Endothelial cell of umbilical vein (primary cell): ENCODE measurements at regions not wholly inside any gene's neighbourhood (a gene's known extent, or its start where the extent isn't known, plus 50 kb on each side); places are given as distances from the start of the nearest gene placed in this dataset.
A peak's percentile ranks its signal among the peaks of the same experiment; 100 is the strongest.

ENCODE experiments used
- BruUV-seq: library from RNA; stranded (reverse); fragments of 400-500 nt; replicated peaks from 2 replicates; lab custom pipeline; 2021; lab: Mats Ljungman, UMichigan
- CTCF ChIA-PET: fragments of 300-600, 350-600 bp; sonication (Branson Sonifier 250); formaldehyde crosslinking; loops from one replicate; lab custom pipeline; 2021; ENCODE audit warnings: antibody characterized with exemption, inconsistent platforms; lab: Charles Lee
- POLR2A ChIA-PET: fragments of 300-600, 350-600 bp; sonication (Branson Sonifier 250); formaldehyde crosslinking; loops from one replicate; lab custom pipeline; 2021; ENCODE audit warnings: antibody characterized with exemption, inconsistent platforms; lab: Charles Lee
- DNase-seq: peaks from one replicate; pipeline ENCODE4 v3.0.0-alpha.2; 2011; ENCODE audit warnings: low read depth, low spot score
- FAIRE-seq: peaks from 2 replicates; lab custom pipeline; 2011; peaks lifted over from hg19 to GRCh38; lab: Jason Lieb, UNC
- H2AFZ ChIP-seq: 2 replicates; pipeline ENCODE4 v1.6.0; 2012; ENCODE audit warnings: low read depth, low read length, control low read depth, inconsistent platforms
- H3K27ac ChIP-seq: 2 replicates; pipeline ENCODE4 v1.5.1; 2011; ENCODE audit warnings: low read depth, mild to moderate bottlenecking, control low read depth, low read length, moderate library complexity; ENCODE audit not compliant: insufficient read depth
- H3K27me3 ChIP-seq, 2 experiments: 2 replicates each; pipeline versions ENCODE4 v1.6.0 to v1.6.1; 2011; ENCODE audit warnings: low read length in 2 of 2, mixed read lengths in 1 of 2; ENCODE audit not compliant: control insufficient read depth in 2 of 2, insufficient read depth in 2 of 2
- H3K36me3 ChIP-seq, 2 experiments: 2 replicates in 1 of 2; 3 replicates in 1 of 2; pipeline ENCODE4 v1.5.1; 2011; ENCODE audit warnings: low read length in 2 of 2, mild to moderate bottlenecking in 1 of 2, moderate library complexity in 1 of 2; ENCODE audit not compliant: control insufficient read depth in 2 of 2, insufficient read depth in 2 of 2; ENCODE audit errors: extremely low read depth in 1 of 2
- H3K4me1 ChIP-seq: 3 replicates; pipeline ENCODE4 v1.5.1; 2011; ENCODE audit warnings: mild to moderate bottlenecking, low read length; ENCODE audit not compliant: control insufficient read depth, insufficient read depth; ENCODE audit errors: extremely low read depth
- H3K4me2 ChIP-seq: 2 replicates; pipeline ENCODE4 v1.6.1; 2011; ENCODE audit warnings: low read length, control low read depth, mixed read lengths; ENCODE audit not compliant: insufficient read depth
- H3K4me3 ChIP-seq, 3 experiments: fragments of 200-600 bp in 1 of 3; sonication (generic), shearing (Covaris generic) in 1 of 3; replicated peaks in 1 of 3; 2 replicates each; pipeline ENCODE4 v1.5.1; 2011 to 2016; ENCODE audit warnings: control low read depth in 3 of 3, low read length in 3 of 3, mild to moderate bottlenecking in 2 of 3, inconsistent platforms in 1 of 3, low read depth in 1 of 3, moderate library complexity in 1 of 3; ENCODE audit not compliant: insufficient read depth in 1 of 3
- H3K79me2 ChIP-seq: 2 replicates; pipeline ENCODE4 v1.6.0; 2012; ENCODE audit warnings: low read length, inconsistent platforms; ENCODE audit not compliant: control insufficient read depth, insufficient read depth
- H3K9ac ChIP-seq: replicated peaks from 2 replicates; pipeline ENCODE3; 2011; ENCODE audit warnings: low read length, control low read depth; ENCODE audit not compliant: insufficient read depth; ENCODE audit errors: extremely low read depth
- H3K9me1 ChIP-seq: replicated peaks from 3 replicates; pipeline ENCODE4 v1.6.0; 2011; ENCODE audit warnings: mild to moderate bottlenecking, low read length; ENCODE audit not compliant: control insufficient read depth, insufficient read depth; ENCODE audit errors: extremely low read depth
- H3K9me3 ChIP-seq: replicated peaks from 2 replicates; pipeline ENCODE4 v1.5.1; 2012; ENCODE audit warnings: low read length, inconsistent platforms; ENCODE audit not compliant: control insufficient read depth, insufficient read depth
- H4K20me1 ChIP-seq: replicated peaks from 2 replicates; pipeline ENCODE3; 2011; ENCODE audit warnings: mild to moderate bottlenecking, low read length; ENCODE audit not compliant: control insufficient read depth, insufficient read depth; ENCODE audit errors: extremely low read depth
- FOS ChIP-seq: IDR thresholded peaks from 2 replicates; pipeline ENCODE4 v1.6.1; 2011; ENCODE audit warnings: mild to moderate bottlenecking, low read length, moderate library complexity, borderline replicate concordance; ENCODE audit not compliant: insufficient read depth
- GATA2 ChIP-seq: IDR thresholded peaks from 2 replicates; pipeline ENCODE4 v1.7.0; 2011; ENCODE audit warnings: low read depth, mild to moderate bottlenecking, moderate library complexity, mixed read lengths, low read length; ENCODE audit not compliant: insufficient read length, insufficient read depth
- JUN ChIP-seq: IDR thresholded peaks from 2 replicates; pipeline ENCODE4 v1.6.1; 2011; ENCODE audit warnings: borderline replicate concordance, low read depth; ENCODE audit not compliant: insufficient read length, insufficient read depth
- POLR2A ChIP-seq: IDR thresholded peaks from 2 replicates; pipeline ENCODE4 v1.6.1; 2012; ENCODE audit warnings: low read depth, mild to moderate bottlenecking, control low read depth, low read length
- POLR2AphosphoS5 ChIP-seq: IDR thresholded peaks from 2 replicates; pipeline ENCODE4 v1.6.1; 2012; ENCODE audit warnings: low read depth, mild to moderate bottlenecking, control low read depth, low read length, moderate library complexity; ENCODE audit not compliant: insufficient read depth
- dilution Hi-C: fragments of 300-500 bp; cut with MboI; formaldehyde crosslinking; loops from one replicate; pipeline ENCODE4 v1.15.0; 2019; ENCODE audit warnings: low sequenced_read_pairs; ENCODE audit not compliant: extremely low pct_ligation_motif_present
- intact Hi-C: fragments of 100-400 bp; cut with micrococcal nuclease; formaldehyde crosslinking; loops from one replicate; pipeline ENCODE4 v1.10.0; 2022
- TF ChIP-seq, protein P1 (sequence below), 2 donors: IDR thresholded peaks; 1 replicate in 1 of 2; 2 replicates in 1 of 2; pipeline ENCODE4 v1.5.1; 2011; ENCODE audit warnings: low read length in 2 of 2, mild to moderate bottlenecking in 2 of 2, moderate library complexity in 2 of 2, control low read depth in 1 of 2, inconsistent platforms in 1 of 2, low read depth in 1 of 2; ENCODE audit not compliant: insufficient read depth in 1 of 2; ENCODE audit errors: extremely low read depth in 1 of 2

DNA sequence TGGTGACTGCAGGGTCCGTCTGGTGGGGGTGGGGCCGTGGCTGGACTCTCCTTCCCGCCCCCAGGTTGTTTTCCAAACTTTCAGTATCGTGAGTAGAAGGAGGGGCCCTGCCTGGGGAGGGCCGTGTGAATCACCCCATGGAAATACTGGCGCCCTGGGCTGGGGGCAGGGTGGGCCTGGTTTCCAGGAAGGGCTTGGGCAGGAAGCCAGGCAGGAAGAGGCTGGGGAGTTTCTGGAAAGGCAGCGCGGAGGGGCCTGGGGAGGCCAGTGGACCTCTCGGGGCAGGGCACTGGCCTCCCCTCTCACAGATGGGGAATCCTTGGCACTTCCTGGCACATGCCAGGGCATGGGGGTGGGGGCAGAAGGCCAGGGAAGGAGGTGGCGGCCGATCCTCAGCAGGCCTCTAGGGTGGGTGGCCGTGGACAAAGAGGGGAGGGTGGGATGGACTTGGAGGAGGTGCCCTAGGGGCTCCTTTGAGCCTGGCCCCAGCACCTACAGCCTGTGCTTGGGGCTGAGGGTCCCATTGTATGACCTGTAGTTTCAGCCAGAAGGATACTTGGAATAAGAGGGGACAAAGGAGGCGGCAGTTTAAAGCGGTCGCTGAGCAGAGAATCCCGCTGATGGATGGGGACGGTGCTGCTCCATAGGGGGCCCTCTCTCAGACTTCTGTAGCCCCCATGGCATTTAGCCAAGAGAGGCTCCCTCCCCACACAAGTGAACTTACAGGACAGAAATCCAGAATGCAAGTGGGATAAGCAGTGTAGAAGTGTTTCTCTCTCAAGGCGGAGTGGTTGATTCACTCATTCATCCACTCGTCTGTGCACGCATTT, 56.5 kb upstream of the GATA2 start:
- no peaks in the 10 kb centered on the region for H3K9me1 ChIP-seq
- H4K20me1 ChIP-seq: no peaks in the 10 kb centered on the region
- FAIRE-seq (peak; percentile 91), DNase-seq (peak; percentile 96)
- peaks cover 38% of the 10 kb centered on the region for H3K4me1 ChIP-seq
- POLR2A ChIA-PET: no interaction called here
- H3K4me2 ChIP-seq: peak overlapping the region; percentile 23
- peak overlapping the region; percentile 9 for H3K9ac ChIP-seq
- TF ChIP-seq GATA2 (no peak), POLR2A (no peak), FOS (peak; percentile 87), POLR2AphosphoS5 (peak; percentile 90), JUN (peak; percentile 37)
- TF ChIP-seq, protein P1, sequence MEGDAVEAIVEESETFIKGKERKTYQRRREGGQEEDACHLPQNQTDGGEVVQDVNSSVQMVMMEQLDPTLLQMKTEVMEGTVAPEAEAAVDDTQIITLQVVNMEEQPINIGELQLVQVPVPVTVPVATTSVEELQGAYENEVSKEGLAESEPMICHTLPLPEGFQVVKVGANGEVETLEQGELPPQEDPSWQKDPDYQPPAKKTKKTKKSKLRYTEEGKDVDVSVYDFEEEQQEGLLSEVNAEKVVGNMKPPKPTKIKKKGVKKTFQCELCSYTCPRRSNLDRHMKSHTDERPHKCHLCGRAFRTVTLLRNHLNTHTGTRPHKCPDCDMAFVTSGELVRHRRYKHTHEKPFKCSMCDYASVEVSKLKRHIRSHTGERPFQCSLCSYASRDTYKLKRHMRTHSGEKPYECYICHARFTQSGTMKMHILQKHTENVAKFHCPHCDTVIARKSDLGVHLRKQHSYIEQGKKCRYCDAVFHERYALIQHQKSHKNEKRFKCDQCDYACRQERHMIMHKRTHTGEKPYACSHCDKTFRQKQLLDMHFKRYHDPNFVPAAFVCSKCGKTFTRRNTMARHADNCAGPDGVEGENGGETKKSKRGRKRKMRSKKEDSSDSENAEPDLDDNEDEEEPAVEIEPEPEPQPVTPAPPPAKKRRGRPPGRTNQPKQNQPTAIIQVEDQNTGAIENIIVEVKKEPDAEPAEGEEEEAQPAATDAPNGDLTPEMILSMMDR (IDR thresholded peaks at IDR 0.05; ENCODE audit: extremely low read depth in 1 of 2, insufficient read depth in 1 of 2, low read depth in 1 of 2, low read length in 2 of 2): no peak
- H2AFZ ChIP-seq: peak overlapping the region; percentile 15
- dilution Hi-C loops: no loop called here
- no peaks in the 10 kb centered on the region for H3K79me2 ChIP-seq
- H3K36me3 ChIP-seq: no peaks in the 10 kb centered on the region
- H3K4me3 ChIP-seq: no peak overlapping the region
- no peaks in the 10 kb centered on the region for H3K9me3 ChIP-seq
- H3K27me3 ChIP-seq: no peaks in the 10 kb centered on the region
- intact Hi-C loops: loop anchor here (1.0 kb wide), 1 partner anchor 8 kb away; no protein-coding TSS in a partner anchor
- CTCF ChIA-PET: interaction anchor here (1.0 kb wide), 1 partner anchor 12 kb away, joined by 3 read pairs; no protein-coding TSS in a partner anchor
- peak overlapping the region; percentile 36 for H3K27ac ChIP-seq
- BruUV-seq: no TSS peak
